Neutrophil (primary cell): ENCODE measurements at regions not wholly inside any gene's neighbourhood (a gene's known extent, or its start where the extent isn't known, plus 50 kb on each side); places are given as distances from the start of the nearest gene placed in this dataset.

Experiments
- H3K27ac ChIP-seq: fragments of 200-600 bp; sonication (generic); 2 replicates; pipeline ENCODE4 v1.5.1; 2016; ENCODE audit warnings: mild to moderate bottlenecking, moderate library complexity
- H3K27me3 ChIP-seq: fragments of 200-600 bp; sonication (generic); 2 replicates; pipeline ENCODE4 v1.6.0; 2016; ENCODE audit warnings: mild to moderate bottlenecking
- H3K36me3 ChIP-seq: fragments of 200-600 bp; sonication (generic); 2 replicates; pipeline ENCODE4 v1.5.1; 2017
- H3K4me1 ChIP-seq, 2 experiments: fragments of 200-600 bp in 1 of 2; sonication (generic) in 1 of 2; 1 replicate in 1 of 2; 2 replicates in 1 of 2; pipeline versions ENCODE4 v1.5.1 to v1.6.1; 2013 to 2016; ENCODE audit warnings: low read depth in 1 of 2, low read length in 1 of 2, mild to moderate bottlenecking in 1 of 2, moderate library complexity in 1 of 2; ENCODE audit not compliant: control insufficient read depth in 1 of 2, insufficient read depth in 1 of 2
- H3K4me3 ChIP-seq, 2 experiments: fragments of 200-600 bp in 1 of 2; sonication (generic) in 1 of 2; 1 replicate in 1 of 2; 2 replicates in 1 of 2; pipeline ENCODE4 v1.5.1; 2013 to 2016; ENCODE audit warnings: low read depth in 1 of 2, low read length in 1 of 2, mild to moderate bottlenecking in 1 of 2, moderate library complexity in 1 of 2
- H3K9me3 ChIP-seq: fragments of 200-600 bp; sonication (generic); 2 replicates; pipeline ENCODE4 v1.5.1; 2016
- TF ChIP-seq, protein P1 (sequence below): fragments of 200-600 bp; sonication (generic); IDR thresholded peaks from 2 replicates; pipeline ENCODE4 v1.5.1; 2016; ENCODE audit warnings: antibody characterized with exemption

DNA sequence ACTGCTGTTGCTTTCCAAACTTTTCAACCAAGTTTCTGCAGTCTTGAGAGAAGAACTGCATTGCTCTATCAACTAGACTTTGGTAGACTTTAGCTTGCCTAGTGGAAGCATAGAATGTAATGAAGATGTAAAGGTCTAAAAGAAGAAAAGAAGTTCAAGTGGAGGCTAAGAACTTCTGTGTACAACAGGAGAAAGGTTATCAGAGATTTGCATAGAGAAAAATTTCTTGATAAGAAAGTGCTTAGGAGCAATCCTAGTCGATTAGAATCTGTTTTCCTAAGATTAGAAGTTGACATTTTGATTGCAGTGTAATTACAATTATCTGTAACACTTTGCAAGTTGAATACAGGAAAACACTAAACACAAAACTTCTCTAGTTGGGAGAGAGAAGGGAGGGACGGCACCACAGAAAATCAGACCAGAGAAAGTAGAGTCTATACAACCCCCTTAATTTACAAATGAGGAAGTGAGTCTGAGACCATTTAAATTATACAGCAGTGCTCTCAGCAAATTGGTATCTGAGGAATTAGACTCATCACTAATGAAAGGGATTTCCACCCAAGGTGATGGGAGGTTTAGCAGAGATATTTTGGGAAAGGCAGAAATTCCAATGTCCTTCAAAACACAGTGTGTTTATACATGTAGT is 194.3 kb upstream of the MARCKS start:
- TF ChIP-seq, protein P1, sequence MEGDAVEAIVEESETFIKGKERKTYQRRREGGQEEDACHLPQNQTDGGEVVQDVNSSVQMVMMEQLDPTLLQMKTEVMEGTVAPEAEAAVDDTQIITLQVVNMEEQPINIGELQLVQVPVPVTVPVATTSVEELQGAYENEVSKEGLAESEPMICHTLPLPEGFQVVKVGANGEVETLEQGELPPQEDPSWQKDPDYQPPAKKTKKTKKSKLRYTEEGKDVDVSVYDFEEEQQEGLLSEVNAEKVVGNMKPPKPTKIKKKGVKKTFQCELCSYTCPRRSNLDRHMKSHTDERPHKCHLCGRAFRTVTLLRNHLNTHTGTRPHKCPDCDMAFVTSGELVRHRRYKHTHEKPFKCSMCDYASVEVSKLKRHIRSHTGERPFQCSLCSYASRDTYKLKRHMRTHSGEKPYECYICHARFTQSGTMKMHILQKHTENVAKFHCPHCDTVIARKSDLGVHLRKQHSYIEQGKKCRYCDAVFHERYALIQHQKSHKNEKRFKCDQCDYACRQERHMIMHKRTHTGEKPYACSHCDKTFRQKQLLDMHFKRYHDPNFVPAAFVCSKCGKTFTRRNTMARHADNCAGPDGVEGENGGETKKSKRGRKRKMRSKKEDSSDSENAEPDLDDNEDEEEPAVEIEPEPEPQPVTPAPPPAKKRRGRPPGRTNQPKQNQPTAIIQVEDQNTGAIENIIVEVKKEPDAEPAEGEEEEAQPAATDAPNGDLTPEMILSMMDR, result no peak
- peaks cover 0 to 9% of the 10 kb centered on the region in 2 experiments for H3K4me1 ChIP-seq
- no peaks in the 10 kb centered on the region for H3K27me3 ChIP-seq
- H3K27ac ChIP-seq, result no peak overlapping the region
- H3K9me3 ChIP-seq, result no peaks in the 10 kb centered on the region
- no peak overlapping the region for H3K4me3 ChIP-seq
- H3K36me3 ChIP-seq, result no peaks in the 10 kb centered on the region

DNA sequence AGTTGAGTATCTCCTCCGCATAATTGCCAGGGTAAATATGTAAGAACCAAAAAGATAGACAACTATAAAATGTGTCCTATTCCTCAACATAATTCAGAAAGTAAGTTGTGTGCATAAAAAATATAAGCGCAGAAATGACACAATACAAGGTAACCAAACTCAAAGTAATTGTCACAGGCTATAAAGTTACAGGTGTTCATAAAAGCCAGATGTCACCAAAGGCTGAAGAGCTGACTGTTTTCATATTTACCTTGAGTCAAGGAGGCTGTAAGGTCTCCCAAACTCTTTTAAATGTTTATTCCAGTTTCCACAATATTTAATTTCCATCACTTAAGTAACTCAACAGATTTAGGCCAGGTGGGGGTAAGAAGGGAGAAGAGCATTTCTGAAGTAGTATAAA is 192.2 kb upstream of the MARCKS start:
- TF ChIP-seq, protein P1, result no peak
- H3K4me1 ChIP-seq, result peaks cover 0 to 9% of the 10 kb centered on the region in 2 experiments
- no peak overlapping the region for H3K27ac ChIP-seq
- H3K36me3 ChIP-seq, result no peaks in the 10 kb centered on the region
- no peaks in the 10 kb centered on the region for H3K27me3 ChIP-seq
- no peak overlapping the region for H3K4me3 ChIP-seq
- H3K9me3 ChIP-seq, result no peaks in the 10 kb centered on the region

DNA sequence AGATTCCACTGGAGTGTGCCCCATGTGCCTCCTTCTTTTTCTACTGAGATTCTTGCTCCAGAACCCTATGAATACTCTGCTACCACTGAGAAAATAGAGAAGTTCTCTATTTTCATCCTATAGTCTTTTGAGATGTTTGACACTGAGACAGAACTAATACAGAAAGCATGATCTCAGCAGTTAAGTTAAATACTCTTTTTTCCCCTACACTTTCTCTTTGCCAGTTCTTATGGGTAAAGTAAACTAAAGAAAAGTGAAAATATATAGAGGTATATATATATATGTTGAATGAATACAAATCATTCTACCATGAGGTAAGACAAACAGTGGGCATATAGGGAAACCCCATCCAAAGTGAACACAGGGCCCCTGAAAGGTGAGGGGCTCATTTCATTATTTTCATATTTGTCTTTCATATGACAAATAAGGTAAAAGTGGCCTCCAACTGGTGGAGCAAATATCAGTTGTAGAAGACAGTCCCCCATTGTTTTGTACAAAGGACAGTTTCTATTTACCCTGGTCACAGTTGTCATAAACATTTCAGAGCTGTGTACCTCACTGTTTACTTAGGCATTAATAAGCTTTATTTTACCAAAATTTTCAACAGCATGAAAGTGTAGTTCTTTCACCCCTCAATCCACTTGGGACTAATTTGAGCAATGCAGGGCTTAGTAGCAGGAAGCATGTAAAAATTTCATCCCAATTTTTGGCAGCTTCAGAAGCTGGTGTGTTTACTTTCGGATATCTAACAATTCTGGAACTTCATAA is 188.3 kb upstream of the MARCKS start:
- TF ChIP-seq, protein P1, result no peak
- no peaks in the 10 kb centered on the region for H3K27me3 ChIP-seq
- H3K36me3 ChIP-seq, result no peaks in the 10 kb centered on the region
- peaks cover 15 to 20% of the 10 kb centered on the region in 2 experiments for H3K4me1 ChIP-seq
- no peak overlapping the region for H3K27ac ChIP-seq
- H3K4me3 ChIP-seq, result no peak overlapping the region
- no peaks in the 10 kb centered on the region for H3K9me3 ChIP-seq

DNA sequence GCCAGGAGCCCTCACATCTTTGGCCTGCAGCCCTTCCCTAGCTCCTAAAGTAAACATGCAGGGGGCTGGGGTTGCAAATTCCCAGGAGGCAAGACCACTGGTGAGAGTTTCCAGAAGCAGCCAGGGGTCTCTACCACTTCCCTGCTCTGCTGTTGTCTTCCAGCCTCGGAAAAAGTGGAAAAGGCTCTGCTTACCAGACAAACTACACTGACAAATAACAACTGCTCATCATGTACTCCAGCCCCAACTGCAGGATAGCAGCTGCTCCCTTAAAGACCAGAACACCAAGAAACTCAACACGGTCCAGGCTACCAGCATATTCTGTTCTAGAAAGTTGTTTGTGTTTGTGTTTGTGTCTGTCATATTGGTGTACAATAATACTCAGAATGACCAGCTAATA is 187.5 kb upstream of the MARCKS start:
- Histone ChIP-seq H3K4me3 (no peak overlapping the region), H3K27me3 (no peaks in the 10 kb centered on the region), H3K9me3 (no peaks in the 10 kb centered on the region), H3K4me1 (peaks cover 15 to 20% of the 10 kb centered on the region in 2 experiments), H3K36me3 (no peaks in the 10 kb centered on the region), H3K27ac (no peak overlapping the region)
- TF ChIP-seq, protein P1, result no peak

DNA sequence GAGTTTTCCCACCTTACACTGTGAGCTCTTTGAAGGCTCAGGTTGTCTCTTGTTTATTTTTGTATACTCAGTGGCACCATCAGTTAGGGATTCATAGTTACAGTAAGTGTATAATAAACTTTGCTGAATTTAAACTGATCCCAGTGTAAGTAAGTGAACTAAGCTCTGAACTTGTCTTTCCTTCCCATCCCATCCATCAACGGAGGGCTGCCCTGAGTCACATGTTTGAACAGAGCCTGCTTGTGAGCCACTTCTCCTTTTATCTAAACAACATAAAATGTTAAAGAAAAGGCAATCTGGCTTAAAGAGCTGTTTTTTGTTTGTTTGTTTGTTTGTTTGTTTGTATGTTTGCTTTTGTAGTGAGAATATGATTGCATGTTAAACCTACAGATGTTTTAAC is 185.7 kb upstream of the MARCKS start:
- Histone ChIP-seq H3K27me3 (no peaks in the 10 kb centered on the region), H3K4me3 (no peak overlapping the region), H3K36me3 (no peaks in the 10 kb centered on the region), H3K27ac (peak overlapping the region; percentile 35), H3K9me3 (no peaks in the 10 kb centered on the region), H3K4me1 (peaks cover 15 to 20% of the 10 kb centered on the region in 2 experiments)
- TF ChIP-seq, protein P1, result no peak
